LHCN-M2 (cell line): ENCODE measurements at regions not wholly inside any gene's neighbourhood (a gene's known extent, or its start where the extent isn't known, plus 50 kb on each side); places are given as distances from the start of the nearest gene placed in this dataset.
A peak's percentile ranks its signal among the peaks of the same experiment; 100 is the strongest.

Source experiments
- DNase-seq: peaks from one replicate; pipeline ENCODE4 v3.0.0-alpha.2; 2012; ENCODE audit warnings: low read depth

DNA sequence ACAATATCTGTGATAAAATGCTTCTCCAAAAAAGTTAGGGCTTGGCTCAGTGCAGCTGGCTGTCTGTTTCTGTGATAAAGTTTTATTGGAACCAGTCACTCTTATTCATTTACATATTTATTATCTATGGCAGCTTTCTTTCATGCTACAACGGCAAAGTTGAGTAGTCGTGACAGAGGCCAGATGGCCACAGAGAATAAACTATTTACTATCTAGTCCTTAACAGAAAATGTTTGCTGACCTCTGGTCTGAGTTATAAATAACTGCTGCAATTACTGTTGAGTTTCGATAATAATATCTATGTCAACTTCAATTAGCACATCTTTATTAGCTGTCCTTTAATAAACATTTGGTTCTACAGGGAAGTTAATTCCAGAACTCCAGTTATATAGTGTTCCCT is 180.2 kb upstream of the RUNX1 start:
- no peak for DNase-seq

DNA sequence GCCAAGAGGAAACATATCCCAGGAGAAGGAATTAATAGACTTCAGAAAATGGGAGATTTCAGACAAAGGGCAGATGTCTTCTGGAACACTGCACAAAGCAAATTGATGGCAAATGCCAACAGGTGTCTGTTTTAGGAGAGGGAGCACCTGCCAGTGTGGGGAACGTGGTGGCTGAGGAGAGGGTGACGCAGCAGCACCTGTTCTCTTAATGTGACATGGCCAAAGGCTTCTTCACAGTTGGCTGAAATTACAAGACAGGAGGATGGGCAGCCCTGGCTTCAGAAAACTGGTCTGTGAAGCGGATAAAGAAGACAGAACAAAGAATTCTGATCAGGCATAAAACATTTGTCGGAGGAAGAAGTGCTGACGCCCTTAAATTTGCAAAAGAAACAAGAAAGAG is 178.7 kb upstream of the RUNX1 start:
- DNase-seq = peak; percentile 72

DNA sequence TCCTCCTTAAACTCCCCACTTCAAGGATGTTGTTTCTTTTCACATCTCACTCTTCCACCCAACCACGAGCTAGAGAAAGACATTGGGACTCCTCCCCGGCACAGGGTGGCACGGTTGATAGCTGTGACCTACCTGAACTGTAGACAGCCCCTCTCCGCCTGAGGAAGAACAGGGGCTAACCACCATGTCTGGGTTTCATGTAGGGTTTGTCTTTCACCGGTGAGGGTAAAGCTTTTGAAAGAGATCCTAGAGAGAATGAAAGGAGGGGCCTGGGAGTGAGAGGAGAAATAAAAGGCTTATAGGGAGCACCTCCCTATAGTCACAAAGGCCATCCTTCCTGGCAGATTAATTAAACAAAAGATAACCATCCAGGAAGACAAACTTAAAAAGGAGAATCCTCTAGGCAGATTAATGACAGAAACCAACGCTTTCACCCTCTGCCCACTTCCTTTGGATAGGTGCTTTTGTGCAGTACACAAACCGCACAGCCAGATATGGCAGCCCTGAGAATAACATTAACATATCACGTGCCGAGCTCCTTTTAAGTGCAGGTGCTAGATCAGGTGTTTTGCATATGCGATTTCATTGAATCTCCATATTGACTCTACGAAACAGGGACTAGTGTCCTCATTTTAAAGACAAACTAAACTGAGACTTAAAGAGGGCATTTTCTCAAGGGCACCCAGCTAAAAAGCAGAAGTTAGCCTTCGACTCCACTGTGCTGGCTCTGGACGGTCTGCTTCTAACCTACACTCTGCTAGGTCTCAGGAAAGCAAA is 178.1 kb upstream of the RUNX1 start:
- no peak for DNase-seq

DNA sequence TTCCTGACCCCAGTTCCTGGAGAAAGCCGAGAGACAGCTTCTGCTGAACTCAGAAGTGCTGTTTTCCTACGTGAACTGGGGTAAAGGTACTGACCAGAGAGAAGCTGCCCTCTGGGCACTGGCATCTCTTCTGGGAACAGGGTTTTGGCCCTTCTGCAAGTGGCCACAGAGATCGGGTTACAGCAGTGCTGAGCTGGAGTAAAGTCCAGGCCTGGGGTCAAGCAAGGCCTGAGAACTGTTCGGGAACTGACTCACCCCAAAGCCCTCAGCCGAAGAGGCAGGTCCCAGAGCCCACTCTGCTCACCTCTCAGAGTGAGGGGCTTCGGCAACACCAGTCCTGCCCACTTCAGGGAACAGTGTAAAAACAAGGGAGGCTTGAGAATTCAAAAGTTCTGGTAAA is 177.2 kb upstream of the RUNX1 start:
- peak; percentile 86 for DNase-seq

DNA sequence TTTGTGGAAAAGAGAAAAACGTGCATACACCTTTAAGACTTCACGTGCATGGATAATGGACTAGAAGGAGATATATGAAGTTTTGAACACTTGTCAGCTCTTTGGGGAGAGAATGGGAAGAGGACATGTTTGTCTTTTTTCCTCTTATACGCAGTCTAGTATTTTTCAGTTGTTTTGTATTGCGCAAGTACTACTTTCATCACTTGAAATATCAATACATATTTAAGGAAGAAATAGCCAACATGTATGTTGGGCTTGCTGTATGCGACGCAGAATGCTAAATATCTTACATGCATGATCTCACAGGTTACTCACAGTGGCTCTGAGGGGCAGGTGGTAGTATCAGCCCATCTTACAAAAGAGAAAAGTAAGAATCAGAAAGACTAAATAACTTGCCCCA is 176.5 kb upstream of the RUNX1 start:
- DNase-seq = no peak

DNA sequence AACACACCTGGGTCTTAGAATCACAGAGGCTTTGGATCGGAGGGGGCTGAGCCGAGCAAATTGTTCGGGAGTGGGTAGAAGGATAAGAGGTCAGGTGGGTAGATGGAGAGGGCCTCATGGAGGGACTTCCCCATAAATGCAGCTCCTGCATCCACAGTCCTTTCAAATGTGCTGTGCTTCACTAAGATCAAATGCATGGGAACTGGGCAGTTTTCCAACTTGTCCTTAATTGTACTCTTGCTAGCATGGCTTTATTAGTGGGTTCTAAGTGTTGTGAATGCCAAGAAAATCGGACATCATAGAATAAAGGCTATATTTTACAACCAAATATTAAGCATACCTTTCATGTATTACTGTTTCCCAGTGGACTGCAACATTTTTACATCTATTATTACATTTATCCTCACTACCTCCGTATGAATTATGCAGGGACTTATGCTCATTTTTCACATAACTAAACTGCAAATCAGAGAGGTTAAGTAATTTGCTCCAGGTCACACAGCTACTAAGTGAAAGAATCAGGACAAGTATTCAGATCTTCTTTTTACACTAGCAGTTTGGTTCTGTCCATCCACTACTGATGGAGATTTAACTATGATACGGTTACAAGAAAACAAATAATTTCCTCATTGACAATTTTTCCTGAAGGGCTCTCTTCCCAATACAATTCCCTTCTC is 174.5 kb upstream of the RUNX1 start:
- DNase-seq = no peak

DNA sequence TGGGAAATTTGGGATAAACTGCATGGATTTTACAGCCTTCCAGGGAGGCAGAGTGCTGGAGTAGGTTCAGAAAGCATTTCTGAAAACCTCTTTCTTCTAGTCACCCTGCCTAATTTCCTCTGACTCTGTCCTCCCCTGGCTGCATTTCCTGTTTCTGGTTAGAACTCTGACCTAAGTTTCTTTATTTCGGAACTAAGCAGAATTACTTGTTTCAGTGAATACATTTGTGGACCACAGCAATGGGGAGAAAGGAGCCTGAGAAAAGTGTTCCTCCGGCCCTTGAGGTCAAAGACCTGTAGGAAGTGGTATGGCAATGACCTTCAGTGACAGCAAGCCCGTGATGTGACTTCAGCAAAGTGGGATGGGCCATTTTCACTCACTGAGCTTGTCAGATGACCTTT is 173.4 kb upstream of the RUNX1 start:
- DNase-seq = peak; percentile 22

DNA sequence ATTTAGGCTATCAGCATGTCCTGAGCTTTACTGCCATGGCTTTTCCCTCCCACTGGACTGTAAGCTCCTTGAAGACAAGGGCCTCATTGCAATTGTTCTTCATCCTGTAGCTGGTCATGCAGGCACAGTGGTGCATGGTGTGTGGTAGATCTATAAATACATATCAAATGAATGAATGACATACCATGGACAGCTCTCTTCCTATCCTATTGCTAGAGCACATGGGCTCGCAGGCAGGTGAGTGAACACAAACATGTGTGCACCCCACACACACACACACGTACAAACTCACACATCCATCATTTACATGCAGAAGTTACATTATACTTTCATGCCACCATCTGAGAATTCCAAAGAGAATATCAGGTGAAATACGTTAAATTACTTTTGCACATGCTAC is 172.9 kb upstream of the RUNX1 start:
- no peak for DNase-seq

DNA sequence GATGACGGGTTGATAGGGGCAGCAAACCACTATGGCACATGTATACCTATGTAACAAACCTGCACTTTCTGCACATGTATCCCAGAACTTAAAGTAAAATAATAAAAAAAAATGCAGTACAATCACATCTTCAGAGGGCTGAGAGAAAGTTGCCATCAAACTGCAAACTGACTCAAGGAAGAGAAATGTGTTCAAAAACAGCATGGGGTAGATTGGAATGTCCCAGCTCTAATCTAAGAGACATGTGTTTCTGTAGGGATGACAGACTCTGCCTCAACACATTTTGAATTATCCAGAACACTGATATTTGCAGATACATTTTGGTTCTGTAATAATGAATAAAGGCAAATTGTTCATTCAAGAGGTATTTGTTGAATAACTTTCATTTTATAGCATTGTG is 171.2 kb upstream of the RUNX1 start:
- peak; percentile 42 for DNase-seq

DNA sequence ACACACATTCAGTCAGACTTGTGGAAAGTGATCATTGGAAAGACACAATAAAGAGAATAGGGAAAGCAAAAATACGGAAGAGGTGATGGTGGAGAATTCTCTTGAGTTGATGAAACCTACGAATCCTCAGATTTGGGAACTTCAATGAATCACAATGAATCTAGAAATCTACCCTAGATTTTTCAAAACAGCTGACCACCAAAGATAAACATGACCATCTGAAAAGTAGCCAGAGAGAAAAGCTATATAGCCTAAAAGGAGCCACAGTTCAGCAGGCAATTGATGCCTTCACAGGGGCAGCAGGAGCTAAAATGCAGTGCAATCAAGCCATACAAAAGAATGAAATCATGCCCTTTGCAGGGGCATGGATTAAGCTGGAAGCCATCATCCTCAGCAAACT is 170.6 kb upstream of the RUNX1 start:
- DNase-seq = peak; percentile 58

DNA sequence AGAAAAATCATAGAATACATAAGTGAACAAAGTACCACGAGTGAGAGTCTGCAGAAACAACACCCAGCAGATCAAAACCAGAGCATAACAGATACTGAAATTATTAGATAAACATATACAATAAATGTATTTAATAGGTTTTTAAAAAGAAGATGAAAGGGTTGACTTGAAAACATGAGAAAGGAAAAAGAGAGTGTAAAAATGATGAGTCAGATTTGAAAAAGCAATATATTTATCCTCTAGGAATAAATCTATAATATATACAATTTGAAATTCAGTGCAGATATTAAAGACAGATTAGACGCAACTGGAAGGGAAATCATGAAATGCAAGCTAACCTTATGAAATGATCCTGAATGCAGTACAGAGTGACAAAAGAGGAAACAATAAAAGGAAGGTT is 170.2 kb upstream of the RUNX1 start:
- no peak for DNase-seq

DNA sequence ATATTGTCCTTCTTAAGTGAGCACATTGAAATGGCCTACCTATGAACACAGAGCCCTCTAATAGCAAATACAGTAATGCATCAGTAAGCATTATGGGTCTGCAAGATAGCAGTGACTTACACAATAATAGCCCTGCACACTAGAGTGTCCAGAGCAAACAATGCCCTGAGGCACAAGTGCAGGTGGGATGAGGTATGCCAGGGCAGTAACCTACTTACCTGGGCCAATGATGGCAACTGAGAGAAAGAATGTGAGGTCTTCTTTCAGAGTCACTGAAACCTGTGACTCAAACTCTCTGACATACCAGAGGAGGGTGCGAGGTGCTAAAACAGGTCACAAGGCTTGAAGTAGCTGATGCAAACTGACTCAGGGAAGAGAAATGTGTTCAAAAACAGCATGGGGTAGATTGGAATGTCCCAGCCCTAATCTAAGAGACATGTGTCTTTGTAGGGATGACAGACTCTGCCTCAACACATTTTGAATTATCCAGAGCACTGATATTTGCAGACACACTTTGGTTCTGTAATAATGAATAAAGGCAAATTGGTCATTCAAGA is 168.5 kb upstream of the RUNX1 start:
- peak; percentile 93 for DNase-seq

DNA sequence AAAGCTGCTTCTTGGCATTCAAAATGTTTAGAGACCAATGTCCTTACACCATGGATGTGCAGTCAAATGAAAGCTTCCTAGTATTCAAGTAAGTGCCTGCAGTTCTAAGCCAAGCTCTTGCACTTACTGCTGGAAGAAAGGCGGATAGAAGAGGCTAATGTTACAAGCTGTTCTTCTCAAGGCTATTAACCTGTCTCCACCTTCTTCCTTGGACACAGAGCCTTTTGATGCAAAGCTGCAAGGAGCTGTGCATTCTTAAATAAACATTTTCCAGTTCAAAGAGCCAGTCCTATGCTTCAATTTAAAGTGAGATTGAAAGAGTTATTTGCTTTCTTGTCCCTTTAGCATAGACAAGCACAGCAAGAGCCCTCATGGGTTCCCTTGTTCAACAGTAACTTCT is 167.9 kb upstream of the RUNX1 start:
- no peak for DNase-seq

DNA sequence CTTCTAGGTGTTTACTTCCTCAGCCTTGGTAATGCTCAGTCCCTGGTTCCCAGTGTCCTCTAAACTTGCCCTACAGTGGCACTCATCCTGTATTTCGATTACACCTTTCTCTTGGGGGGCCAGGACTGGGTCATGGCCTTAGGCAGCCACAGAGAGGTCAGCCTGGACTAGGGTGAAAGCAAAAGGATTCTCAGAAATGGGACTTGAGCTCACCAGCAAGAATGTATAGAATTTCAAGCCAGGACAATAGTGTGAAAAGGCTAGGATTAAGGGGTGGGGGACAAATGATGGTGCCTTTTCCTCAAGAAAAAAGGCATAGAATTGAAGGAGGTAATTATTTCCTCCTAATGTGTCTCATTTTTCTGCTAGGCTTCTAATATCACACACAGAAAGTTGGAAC is 166.8 kb upstream of the RUNX1 start:
- no peak for DNase-seq

DNA sequence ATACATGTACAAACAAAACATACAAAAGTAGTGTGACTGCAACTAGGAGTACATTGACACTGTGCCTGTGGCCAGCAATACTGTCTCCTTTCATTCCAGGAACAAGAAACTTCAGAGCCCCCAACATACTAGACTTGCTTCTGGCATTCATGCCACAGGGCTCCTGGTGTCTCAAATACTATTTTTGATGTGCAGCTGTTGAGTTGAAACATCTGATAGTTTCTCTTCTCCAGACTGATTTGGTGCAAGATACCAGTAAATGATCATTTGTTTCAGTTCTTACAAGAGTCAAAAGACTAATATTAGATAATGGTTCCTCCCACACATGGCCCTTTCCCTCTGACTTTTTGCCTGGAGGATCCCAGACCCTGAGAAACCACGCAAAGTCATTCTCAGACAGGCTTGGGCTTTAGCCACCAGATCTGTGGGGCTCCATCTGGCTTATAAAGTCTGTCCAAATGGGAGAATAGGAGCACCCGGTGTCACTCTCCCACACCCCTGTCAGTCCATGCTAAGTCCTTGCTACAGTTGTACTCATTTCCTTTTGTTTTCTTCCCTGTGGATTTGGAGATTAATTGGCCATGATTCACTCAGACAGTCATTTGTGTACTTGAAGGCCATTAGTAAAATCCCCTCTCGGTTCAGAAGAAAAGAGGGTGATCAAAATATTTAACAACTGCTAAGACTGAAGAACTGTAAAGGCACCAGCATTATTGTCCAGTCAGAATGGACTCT is 163.5 kb upstream of the RUNX1 start:
- peak; percentile 89 for DNase-seq

DNA sequence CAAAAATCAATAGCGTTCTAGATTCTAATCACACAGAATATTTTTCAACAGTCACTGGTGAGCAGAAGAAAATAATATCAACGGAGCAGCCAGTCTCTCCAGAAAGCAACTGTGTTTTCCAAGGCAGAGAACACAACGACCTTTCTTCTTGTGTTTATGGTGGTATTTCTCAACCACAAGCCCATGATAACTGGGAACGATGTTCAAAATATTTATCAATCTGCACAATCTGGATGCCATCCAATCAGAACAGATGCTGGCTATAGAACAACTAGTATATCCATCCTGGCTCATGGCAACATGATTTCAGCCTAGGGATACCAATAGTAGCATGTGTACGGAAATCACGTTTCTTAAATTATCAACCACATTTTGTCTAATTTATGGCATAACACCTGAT is 162.7 kb upstream of the RUNX1 start:
- DNase-seq = peak; percentile 77

DNA sequence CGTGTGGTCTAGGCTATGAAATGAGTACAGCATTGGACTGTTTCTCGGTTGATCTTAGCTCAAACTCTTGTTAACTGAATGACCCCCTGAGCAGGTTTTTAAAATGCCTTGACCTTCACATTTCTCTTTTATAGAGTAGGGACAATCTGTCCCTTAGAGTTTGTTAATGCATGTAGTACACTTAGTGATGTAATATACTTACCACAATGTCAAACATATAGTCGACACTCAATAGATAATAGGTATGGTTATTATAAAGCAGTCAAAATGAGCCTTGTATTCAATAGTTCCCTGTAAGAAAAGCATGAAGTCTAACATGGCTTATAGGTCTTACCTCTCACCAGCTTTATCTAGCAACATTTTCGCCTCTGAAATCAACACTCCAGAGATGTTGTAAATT is 161.0 kb upstream of the RUNX1 start:
- no peak for DNase-seq

DNA sequence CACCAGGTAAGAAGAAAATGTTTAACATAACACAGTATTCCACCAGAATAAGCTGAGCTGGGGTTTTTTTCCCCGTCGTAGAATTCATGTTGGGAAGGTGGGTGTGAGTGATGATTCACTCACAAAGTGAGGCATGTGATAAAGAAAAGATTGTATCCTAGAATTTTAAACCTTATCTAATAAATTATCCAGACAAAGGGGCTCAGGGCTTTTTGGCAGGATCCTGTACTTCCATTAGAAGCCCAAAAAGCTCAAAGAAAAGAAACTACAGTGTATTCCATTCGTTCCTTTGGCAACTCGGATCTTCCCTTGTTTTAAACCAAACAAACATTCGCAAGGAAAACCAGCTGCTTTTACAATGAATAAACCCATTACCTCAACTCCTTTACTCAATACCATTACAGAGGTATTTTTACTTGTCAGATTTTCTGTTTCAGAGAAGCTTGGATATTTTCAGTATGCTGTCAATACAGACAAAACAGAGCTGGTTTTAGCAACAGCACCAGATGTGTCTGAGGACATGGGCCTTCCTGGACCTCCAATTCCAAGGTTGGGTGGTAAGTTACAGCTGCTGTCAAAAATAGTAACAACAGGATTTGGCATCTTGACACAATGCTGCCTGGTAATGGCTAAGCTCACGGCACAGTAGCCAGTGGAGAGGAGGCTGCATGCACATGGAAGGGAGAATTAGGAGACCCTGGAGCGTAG is 159.9 kb upstream of the RUNX1 start:
- DNase-seq = peak; percentile 65

DNA sequence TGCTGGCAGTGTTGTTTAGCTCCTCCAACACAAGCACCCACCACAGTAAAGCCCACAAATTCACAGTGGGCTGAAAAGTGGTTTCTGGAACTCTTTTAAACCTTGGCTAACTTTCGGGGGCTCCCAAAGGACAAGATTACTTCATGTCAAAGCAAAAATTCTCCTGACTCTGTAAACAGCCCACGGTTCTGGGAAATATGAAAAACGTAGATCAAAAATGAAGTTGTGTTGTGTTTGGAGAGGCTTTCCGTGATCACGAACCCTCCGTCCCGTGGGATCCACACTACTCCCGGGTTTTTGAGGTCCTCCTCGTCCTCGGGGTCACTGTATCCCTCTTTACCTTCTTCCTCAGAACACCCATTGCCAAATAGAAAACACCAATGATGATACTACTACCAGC is 159.0 kb upstream of the RUNX1 start:
- DNase-seq = no peak

DNA sequence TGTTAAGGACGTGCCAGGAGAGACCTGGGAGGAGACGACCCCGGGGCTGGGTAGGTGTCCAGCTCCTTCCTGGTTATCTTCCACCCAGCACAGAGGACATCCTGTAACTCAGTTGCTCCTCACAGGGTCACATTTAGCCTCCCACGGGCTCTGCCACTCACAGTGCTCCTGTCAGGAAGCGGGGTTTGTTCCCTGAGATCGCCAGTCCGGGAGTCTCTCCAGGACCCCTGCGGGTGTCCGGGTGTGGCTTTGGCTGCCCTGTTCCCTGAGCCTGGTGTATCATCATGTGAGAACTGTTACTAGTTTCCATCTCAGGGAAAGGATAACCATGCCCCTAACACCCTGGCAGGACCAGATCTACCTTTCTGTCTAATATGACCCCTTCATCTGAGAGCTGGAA is 158.2 kb upstream of the RUNX1 start:
- DNase-seq = no peak
